HL-60 (cell line): ENCODE measurements at regions not wholly inside any gene's neighbourhood (a gene's known extent, or its start where the extent isn't known, plus 50 kb on each side); places are given as distances from the start of the nearest gene placed in this dataset.

Experiments used
- DNase-seq, 2 experiments: peaks; one replicate each; pipeline ENCODE4 v3.0.0-alpha.2; 2010 to 2020; ENCODE audit warnings: low read depth in 1 of 2, low spot score in 1 of 2
- H3K27ac ChIP-seq: fragments of 250-450 bp; sonication (Bioruptor Pico); replicated peaks from 2 replicates; pipeline ENCODE4 v1.5.1; 2020; ENCODE audit warnings: mild to moderate bottlenecking, moderate library complexity
- H3K27me3 ChIP-seq: fragments of 250-450 bp; sonication (Bioruptor Pico); 2 replicates; pipeline ENCODE4 v1.5.1; 2021; ENCODE audit warnings: mild to moderate bottlenecking, moderate library complexity; ENCODE audit not compliant: insufficient read depth, poor library complexity, severe bottlenecking
- H3K4me3 ChIP-seq: replicated peaks from 2 replicates; pipeline ENCODE4 v1.5.1; 2011; ENCODE audit warnings: mild to moderate bottlenecking, control low read depth, low read length; ENCODE audit not compliant: insufficient read depth
- GABPA ChIP-seq: IDR thresholded peaks from 2 replicates; pipeline ENCODE4 v1.6.1; 2012; ENCODE audit warnings: low read depth
- POLR2AphosphoS5 ChIP-seq: IDR thresholded peaks from 2 replicates; pipeline ENCODE4 v1.6.1; 2012; ENCODE audit warnings: low read depth
- SPI1 ChIP-seq: IDR thresholded peaks from 2 replicates; pipeline ENCODE4 v1.6.1; 2012; ENCODE audit warnings: low read depth, mild to moderate bottlenecking, borderline replicate concordance
- TF ChIP-seq, protein P1 (sequence below): IDR thresholded peaks from 2 replicates; pipeline ENCODE4 v1.6.1; 2012; ENCODE audit warnings: low read depth; ENCODE audit not compliant: insufficient replicate concordance
- TF ChIP-seq, protein P2 (sequence below): IDR thresholded peaks from one replicate; pipeline ENCODE4 v1.5.1; 2011; ENCODE audit warnings: low read length, control low read depth, inconsistent platforms; ENCODE audit not compliant: insufficient read depth

DNA sequence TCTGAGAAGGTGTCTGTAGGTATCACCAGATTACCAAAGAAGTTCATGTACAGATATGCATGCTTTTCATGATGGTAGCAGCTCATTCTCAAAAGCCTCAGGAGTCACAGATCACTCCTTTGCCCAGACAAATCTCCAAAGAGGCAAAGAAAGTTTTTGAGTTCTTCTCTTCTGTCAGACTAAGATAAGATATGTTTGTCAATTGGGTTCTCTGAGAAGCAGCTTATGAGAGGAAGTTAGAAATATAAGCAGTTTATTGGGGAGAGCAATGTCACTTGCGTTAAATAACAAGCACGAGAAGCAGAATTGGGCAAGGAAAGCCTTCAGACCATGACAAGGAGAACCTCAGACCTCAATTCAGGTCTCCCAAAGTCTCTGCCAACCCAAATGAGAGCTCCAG is 219.2 kb upstream of the KLF4 start:
- DNase-seq = no peak
- TF ChIP-seq, protein P1, sequence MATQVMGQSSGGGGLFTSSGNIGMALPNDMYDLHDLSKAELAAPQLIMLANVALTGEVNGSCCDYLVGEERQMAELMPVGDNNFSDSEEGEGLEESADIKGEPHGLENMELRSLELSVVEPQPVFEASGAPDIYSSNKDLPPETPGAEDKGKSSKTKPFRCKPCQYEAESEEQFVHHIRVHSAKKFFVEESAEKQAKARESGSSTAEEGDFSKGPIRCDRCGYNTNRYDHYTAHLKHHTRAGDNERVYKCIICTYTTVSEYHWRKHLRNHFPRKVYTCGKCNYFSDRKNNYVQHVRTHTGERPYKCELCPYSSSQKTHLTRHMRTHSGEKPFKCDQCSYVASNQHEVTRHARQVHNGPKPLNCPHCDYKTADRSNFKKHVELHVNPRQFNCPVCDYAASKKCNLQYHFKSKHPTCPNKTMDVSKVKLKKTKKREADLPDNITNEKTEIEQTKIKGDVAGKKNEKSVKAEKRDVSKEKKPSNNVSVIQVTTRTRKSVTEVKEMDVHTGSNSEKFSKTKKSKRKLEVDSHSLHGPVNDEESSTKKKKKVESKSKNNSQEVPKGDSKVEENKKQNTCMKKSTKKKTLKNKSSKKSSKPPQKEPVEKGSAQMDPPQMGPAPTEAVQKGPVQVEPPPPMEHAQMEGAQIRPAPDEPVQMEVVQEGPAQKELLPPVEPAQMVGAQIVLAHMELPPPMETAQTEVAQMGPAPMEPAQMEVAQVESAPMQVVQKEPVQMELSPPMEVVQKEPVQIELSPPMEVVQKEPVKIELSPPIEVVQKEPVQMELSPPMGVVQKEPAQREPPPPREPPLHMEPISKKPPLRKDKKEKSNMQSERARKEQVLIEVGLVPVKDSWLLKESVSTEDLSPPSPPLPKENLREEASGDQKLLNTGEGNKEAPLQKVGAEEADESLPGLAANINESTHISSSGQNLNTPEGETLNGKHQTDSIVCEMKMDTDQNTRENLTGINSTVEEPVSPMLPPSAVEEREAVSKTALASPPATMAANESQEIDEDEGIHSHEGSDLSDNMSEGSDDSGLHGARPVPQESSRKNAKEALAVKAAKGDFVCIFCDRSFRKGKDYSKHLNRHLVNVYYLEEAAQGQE = no peak
- TF ChIP-seq SPI1 = no peak
- TF ChIP-seq GABPA = no peak
- TF ChIP-seq, protein P2, sequence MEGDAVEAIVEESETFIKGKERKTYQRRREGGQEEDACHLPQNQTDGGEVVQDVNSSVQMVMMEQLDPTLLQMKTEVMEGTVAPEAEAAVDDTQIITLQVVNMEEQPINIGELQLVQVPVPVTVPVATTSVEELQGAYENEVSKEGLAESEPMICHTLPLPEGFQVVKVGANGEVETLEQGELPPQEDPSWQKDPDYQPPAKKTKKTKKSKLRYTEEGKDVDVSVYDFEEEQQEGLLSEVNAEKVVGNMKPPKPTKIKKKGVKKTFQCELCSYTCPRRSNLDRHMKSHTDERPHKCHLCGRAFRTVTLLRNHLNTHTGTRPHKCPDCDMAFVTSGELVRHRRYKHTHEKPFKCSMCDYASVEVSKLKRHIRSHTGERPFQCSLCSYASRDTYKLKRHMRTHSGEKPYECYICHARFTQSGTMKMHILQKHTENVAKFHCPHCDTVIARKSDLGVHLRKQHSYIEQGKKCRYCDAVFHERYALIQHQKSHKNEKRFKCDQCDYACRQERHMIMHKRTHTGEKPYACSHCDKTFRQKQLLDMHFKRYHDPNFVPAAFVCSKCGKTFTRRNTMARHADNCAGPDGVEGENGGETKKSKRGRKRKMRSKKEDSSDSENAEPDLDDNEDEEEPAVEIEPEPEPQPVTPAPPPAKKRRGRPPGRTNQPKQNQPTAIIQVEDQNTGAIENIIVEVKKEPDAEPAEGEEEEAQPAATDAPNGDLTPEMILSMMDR = no peak
- TF ChIP-seq POLR2AphosphoS5 = no peak
- H3K27ac ChIP-seq = no peak overlapping the region
- H3K4me3 ChIP-seq = no peak overlapping the region
- H3K27me3 ChIP-seq = no peaks in the 10 kb centered on the region

DNA sequence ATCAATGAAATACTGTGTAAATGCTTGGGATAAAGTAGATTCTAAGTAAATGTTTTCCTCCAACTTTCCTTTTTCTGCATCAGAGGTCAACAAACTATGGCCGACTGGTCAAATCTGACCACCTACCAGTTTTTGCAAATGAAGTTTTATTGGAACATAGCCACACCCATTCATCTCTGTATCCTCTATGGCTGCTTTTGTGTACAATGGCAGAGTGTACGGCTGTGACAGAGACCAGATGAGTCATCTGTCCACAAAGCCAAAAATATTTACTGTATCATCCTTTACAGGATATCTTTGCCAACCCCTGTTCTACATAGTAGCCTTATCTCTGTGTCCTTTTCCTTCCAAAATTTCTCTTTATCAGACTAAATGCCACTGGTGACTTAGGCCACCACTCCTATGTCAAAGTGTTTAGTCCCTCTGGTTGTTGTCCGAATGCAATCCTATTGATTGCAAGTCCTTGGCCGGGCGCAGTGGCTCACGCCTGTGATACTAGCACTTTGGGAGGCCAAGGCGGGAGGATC is 218.4 kb upstream of the KLF4 start:
- no peak overlapping the region for H3K27ac ChIP-seq
- no peaks in the 10 kb centered on the region for H3K27me3 ChIP-seq
- no peak for TF ChIP-seq GABPA
- TF ChIP-seq, protein P2 = no peak
- no peak for TF ChIP-seq SPI1
- TF ChIP-seq POLR2AphosphoS5 = no peak
- TF ChIP-seq, protein P1 = no peak
- DNase-seq = no peak
- no peak overlapping the region for H3K4me3 ChIP-seq

DNA sequence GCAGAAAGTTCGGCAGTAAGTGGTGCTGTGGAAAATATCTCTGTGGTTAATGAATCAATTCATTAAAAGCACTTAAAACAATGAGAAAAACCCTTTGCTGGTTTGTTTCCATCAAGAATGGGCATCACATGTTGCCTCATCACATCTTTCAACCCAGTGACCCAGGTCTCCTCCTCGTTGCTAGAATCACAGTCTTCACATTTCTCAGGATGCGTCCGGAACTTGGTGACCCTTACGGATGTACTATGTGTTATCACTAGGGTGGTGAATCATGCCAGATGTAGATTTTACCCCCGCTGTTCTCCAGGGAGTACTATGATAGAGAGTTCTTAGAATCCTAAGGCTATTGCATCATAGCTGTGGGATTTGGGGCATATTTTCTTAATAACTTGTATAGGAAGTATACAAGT is 217.9 kb upstream of the KLF4 start:
- no peaks in the 10 kb centered on the region for H3K27me3 ChIP-seq
- no peak overlapping the region for H3K4me3 ChIP-seq
- H3K27ac ChIP-seq = no peak overlapping the region
- no peak for DNase-seq
- no peak for TF ChIP-seq GABPA
- TF ChIP-seq SPI1 = no peak
- no peak for TF ChIP-seq POLR2AphosphoS5
- TF ChIP-seq, protein P1 = no peak
- TF ChIP-seq, protein P2 = no peak
